Mammary epithelial cell (primary cell): ENCODE measurements at regions not wholly inside any gene's neighbourhood (a gene's known extent, or its start where the extent isn't known, plus 50 kb on each side); places are given as distances from the start of the nearest gene placed in this dataset.
A peak's percentile ranks its signal among the peaks of the same experiment; 100 is the strongest.

Source experiments
- CTCF ChIP-seq, 2 donors: IDR thresholded peaks in 1 of 2; conservative IDR thresholded peaks in 1 of 2; 2 replicates each; pipeline ENCODE4 v1.5.1; 2011 to 2012; ENCODE audit warnings: inconsistent platforms in 2 of 2, low read length in 2 of 2, mild to moderate bottlenecking in 2 of 2, control low read depth in 1 of 2, low read depth in 1 of 2; ENCODE audit not compliant: insufficient read depth in 1 of 2; ENCODE audit errors: extremely low read depth in 1 of 2
- EZH2 ChIP-seq: IDR thresholded peaks from 2 replicates; pipeline ENCODE4 v1.6.1; 2012; ENCODE audit warnings: low read length, inconsistent platforms, borderline replicate concordance

- peak; percentile 69 to 73 for TF ChIP-seq CTCF (conservative IDR thresholded peaks at IDR 0.05 in 1 of 2, IDR thresholded peaks at IDR 0.05 in 1 of 2; ENCODE audit: extremely low read depth in 1 of 2, insufficient read depth in 1 of 2, low read depth in 1 of 2, low read length in 2 of 2)
- TF ChIP-seq EZH2: no peak
Measured at GRCh38 chr2:83196225-83196624, 1262.9 kb downstream of the SUCLG1 start.
